GM21717 (cell line): ENCODE measurements at regions not wholly inside any gene's neighbourhood (a gene's known extent, or its start where the extent isn't known, plus 50 kb on each side); places are given as distances from the start of the nearest gene placed in this dataset.
A peak's percentile ranks its signal among the peaks of the same experiment; 100 is the strongest.

Experiments used
- ATAC-seq: cut with Tn5 transposase; IDR thresholded peaks from one replicate; pipeline ENCODE4 v1.9.1; 2021; ENCODE audit warnings: mild to moderate bottlenecking, moderate library complexity; ENCODE audit not compliant: unreplicated experiment

DNA sequence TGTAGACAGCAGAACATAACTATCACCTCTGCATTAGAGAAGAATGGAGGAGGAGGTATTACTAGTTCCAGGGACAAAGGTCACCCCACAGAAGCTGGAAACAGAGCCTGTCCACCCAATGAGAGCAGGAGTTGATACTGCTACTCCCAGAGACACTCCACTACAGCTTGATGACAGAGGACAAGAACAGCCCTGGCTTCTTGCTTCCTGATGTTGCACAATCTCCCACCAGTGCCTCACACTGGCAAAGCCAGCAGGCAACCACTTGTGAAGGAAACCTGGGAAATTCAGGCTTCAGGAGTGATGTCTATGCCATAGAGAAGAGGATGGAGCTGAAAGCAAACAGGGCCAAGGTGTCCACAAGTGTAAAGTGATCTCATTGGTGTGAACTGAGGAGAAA is 78.0 kb upstream of the POU1F1 start:
- no peak for ATAC-seq

DNA sequence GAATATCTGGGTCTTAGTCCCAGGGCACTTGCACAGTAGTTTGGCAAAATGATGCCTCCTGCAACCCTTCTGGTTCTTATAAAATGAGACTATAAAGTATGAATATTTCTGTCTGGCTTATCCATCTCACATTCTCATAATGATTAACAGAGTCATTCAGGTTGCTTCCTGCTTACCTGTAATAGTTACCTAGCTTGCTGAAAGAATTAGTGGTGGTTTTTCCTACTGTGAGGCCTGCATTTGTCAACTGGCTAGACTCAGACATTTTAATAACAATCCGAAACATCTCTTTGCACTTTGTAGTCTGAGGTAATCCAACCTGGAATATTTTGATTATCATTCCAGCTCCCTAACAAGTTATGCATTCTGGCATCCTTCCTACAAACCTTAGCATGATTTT is 75.6 kb upstream of the POU1F1 start:
- ATAC-seq: no peak

DNA sequence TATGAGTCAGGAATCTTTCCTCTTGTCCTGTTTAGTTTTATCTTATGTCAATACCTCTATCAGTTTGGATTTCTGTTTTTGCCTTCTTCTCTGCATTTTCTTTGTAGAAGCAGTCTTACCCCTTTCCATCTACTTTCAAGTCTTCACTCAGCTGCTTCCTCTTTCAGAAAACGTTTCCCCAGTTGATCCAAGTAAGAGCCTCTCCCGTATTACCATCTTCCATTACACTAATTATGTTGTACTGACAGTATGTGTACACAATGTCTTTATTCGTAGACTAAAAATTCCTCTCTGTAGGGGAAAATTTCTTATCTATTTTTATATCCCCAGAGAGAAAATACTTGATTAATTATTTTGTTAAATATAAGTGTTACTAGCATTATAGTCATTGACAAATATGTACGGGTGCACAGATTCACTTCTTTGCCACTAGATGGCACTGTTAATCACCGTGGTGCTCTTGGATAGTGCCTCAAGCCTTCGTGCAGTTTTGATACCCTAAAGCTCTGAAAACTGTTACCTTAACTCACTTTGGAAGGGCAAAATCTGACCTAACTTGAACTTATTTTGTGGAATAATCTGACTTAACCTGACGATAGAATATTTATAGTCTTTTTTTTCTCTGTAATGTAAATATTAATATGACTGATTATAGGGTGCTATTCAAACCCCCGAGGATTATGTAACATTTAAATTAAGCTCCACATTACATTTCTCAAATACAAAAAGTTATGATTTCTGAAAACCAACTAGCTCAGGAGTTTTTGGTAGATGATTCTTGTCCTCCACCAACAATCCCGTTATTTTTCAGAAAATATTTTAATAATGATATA is 74.2 kb upstream of the POU1F1 start:
- ATAC-seq: peak; percentile 99

DNA sequence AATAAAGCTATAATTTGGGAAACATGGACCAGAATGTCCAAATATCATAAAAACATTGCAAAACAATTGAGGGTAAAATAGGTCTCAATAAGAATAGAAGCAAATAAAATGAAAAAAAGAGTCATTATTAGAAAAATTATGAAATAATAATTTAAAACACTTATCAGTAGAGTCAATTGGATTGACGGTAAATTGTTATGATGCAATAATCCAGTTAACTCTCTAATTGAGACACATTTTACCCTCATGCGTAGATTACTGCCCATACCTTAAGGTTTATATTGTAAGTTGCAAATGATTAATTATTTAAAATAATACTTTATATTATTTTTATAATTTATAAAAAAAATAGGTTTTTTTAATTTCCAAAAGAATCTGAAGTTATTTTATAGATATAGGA is 73.4 kb upstream of the POU1F1 start:
- no peak for ATAC-seq

DNA sequence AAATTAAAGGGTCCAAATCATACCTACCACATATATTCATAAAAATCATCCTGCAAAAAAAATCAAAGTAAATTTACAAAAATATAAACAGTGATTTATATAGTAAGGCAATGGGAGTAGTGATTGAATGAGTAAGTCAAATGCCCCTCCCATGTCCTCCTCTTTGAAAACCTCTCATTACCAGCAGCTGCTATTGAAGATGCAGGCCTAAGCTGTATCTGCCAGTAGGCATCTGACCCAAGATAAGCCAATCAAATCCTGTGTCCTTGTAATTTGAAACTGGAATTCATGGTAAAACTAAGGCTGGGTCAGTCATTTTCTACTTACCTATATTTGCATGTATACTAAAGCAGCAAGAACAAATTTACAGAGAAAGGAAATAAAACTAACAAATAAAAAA is 60.4 kb upstream of the POU1F1 start:
- no peak for ATAC-seq

DNA sequence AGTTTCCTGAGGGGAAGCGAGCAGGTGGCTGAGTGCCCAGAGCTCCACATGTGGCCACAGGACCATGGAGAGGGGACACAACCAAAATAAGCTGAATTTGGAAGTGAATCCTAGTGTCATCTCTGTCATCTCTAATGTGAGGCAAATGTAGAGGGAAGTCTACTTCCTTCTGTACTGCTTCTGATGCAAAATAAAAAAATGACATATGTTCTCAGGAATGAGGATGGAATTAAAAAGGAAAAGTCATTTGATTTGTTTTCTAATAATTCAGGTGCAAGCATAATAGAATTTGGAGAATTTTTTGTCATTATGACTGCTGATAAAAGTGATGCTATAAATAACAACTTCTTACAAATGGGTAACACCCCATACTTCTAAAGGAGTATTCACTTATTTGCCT is 59.5 kb upstream of the POU1F1 start:
- ATAC-seq: no peak

DNA sequence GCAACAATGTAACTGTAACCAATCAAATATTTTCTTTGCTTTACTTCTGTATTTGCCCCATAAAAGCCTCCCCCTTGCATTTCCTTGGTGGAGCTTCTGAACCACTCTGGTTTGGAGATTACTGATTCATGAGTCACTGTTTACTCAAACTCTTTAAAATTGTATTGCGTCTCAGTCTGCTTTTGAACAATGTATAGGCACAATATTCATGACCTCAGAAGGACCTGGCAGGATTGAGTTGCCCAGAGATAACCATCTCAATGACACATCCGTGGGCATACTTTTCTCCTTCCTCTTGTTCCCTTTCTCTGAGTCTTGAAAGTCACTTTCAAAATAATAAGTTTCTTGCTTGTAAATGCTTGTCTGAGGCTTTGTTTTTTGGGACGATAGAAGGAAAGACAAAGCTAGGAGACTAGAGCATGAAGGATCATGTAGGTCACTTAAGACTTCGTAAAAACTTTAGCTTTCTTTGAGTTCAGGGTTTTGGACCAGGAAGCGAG is 57.1 kb upstream of the POU1F1 start:
- no peak for ATAC-seq

DNA sequence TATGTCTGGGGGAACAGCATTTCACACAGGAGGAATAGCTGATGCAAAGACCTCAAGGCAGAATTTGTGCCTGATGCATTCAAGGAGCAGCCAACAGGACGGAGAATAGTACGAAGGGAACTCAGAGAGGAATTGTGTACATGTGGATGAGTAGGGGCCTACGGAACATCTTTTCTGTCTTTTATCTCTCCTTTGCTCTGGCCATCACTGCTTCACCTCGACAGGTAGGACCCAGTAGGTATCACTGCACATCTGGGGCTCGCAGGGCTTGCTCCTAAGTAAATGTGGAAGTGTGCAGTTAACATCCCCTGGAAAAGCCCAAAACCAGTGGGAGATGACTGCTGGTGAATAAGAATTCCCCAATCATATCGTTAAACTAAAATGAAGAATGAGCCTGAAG is 56.4 kb upstream of the POU1F1 start:
- ATAC-seq: no peak

DNA sequence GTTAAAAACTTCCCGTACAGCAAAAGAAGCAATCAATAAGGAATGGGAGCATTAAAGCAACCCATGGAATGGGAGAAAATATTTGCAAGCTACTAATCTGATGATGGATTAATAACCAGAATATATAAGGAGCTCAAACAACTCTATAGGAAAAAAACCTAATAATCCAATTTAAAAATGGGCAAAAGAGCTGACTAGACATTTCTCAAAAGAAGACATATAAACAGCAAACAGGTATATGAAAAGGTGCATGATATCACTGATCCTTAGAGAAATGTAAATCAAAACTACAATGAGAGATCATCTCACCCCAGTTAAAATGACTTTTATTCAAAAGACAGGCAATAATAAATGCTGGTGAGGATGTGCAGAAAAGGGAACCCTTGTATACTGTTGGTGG is 52.7 kb upstream of the POU1F1 start:
- ATAC-seq: no peak
